Upper lobe of left lung (tissue), 4 donors: ENCODE measurements at regions not wholly inside any gene's neighbourhood (a gene's known extent, or its start where the extent isn't known, plus 50 kb on each side); places are given as distances from the start of the nearest gene placed in this dataset.

Source experiments
- EP300 ChIP-seq, 4 donors: sonication (generic); formaldehyde crosslinking; IDR thresholded peaks; one replicate each; pipeline ENCODE4 v1.5.1; 2017; ENCODE audit warnings: antibody characterized with exemption in 4 of 4, control low read depth in 2 of 4
- POLR2A ChIP-seq, 4 donors: fragments of 450-650 bp; IDR thresholded peaks; one replicate each; pipeline ENCODE4 v1.5.1; 2016 to 2017; ENCODE audit warnings: antibody characterized with exemption in 4 of 4, mild to moderate bottlenecking in 2 of 4
- POLR2AphosphoS5 ChIP-seq, 2 donors: sonication (generic); formaldehyde crosslinking; IDR thresholded peaks; one replicate each; pipeline ENCODE4 v1.5.1; 2017; ENCODE audit warnings: antibody characterized with exemption in 2 of 2
- TF ChIP-seq, protein P1 (sequence below), 6 experiments: fragments of 450-650 bp in 4 of 6; fragments of 200-600 bp in 2 of 6; sonication (generic) in 2 of 6; IDR thresholded peaks; one replicate each; pipeline ENCODE4 v1.5.1; 2016 to 2019; ENCODE audit warnings: antibody characterized with exemption in 6 of 6

DNA sequence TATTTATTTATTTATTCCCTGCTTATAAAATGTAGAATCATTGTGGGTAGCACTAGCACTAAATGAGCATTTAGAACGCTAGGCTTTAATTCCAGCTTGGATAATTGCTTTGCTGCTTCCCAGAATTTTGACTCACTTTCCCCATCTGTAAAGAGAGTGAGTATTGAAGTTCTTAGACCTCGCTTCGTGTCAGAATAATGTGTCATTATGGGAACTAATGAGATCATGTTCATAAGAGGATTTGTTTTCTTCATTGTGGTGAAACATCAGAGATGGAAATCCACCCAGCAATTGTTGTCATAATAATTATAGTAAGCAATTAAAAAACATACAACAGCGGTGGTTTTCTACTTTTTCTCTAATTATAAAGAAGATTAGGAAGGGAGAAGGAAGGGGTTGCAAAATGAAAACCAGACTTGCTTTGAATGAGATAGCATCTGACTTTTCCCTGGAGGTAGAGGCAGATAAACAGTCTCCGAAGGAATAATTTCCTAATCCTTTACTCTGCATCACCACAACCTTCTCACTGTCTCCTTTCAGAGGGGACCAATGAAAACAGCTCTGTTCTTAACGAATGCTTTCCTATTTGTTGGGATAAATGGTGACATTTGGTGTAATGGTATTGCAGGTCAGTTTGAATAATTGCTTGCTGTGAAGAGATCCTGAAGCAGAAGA is 86.8 kb upstream of the ARHGAP5 start:
- TF ChIP-seq, protein P1, sequence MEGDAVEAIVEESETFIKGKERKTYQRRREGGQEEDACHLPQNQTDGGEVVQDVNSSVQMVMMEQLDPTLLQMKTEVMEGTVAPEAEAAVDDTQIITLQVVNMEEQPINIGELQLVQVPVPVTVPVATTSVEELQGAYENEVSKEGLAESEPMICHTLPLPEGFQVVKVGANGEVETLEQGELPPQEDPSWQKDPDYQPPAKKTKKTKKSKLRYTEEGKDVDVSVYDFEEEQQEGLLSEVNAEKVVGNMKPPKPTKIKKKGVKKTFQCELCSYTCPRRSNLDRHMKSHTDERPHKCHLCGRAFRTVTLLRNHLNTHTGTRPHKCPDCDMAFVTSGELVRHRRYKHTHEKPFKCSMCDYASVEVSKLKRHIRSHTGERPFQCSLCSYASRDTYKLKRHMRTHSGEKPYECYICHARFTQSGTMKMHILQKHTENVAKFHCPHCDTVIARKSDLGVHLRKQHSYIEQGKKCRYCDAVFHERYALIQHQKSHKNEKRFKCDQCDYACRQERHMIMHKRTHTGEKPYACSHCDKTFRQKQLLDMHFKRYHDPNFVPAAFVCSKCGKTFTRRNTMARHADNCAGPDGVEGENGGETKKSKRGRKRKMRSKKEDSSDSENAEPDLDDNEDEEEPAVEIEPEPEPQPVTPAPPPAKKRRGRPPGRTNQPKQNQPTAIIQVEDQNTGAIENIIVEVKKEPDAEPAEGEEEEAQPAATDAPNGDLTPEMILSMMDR (IDR thresholded peaks at IDR 0.05), result no peak
- TF ChIP-seq POLR2A (IDR thresholded peaks at IDR 0.05) (no peak), POLR2AphosphoS5 (IDR thresholded peaks at IDR 0.05) (no peak), EP300 (IDR thresholded peaks at IDR 0.05) (no peak)
